ENCODE measurements at regions not wholly inside any gene's neighbourhood (a gene's known extent, or its start where the extent isn't known, plus 50 kb on each side); places are given as distances from the start of the nearest gene placed in this dataset.

GRCh38 chr14:45673420-45673819 lies 420.4 kb upstream of the MIS18BP1 start:
- TF ChIP-seq, protein P1, sequence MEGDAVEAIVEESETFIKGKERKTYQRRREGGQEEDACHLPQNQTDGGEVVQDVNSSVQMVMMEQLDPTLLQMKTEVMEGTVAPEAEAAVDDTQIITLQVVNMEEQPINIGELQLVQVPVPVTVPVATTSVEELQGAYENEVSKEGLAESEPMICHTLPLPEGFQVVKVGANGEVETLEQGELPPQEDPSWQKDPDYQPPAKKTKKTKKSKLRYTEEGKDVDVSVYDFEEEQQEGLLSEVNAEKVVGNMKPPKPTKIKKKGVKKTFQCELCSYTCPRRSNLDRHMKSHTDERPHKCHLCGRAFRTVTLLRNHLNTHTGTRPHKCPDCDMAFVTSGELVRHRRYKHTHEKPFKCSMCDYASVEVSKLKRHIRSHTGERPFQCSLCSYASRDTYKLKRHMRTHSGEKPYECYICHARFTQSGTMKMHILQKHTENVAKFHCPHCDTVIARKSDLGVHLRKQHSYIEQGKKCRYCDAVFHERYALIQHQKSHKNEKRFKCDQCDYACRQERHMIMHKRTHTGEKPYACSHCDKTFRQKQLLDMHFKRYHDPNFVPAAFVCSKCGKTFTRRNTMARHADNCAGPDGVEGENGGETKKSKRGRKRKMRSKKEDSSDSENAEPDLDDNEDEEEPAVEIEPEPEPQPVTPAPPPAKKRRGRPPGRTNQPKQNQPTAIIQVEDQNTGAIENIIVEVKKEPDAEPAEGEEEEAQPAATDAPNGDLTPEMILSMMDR (IDR thresholded peaks at IDR 0.05), result no peak
- TF ChIP-seq ZFX (IDR thresholded peaks at IDR 0.05; ENCODE audit: borderline replicate concordance), result no peak

Data from 22Rv1 (cell line).